CD4-positive, alpha-beta T cell (primary cell): ENCODE measurements at regions not wholly inside any gene's neighbourhood (a gene's known extent, or its start where the extent isn't known, plus 50 kb on each side); places are given as distances from the start of the nearest gene placed in this dataset.
"Not testable (repeated sequence)": the region's sequence is repeated elsewhere in the genome, so short reads cannot be mapped to it uniquely, and the experiment has no call there.

Experiments used
- ATAC-seq: fragments of 200-7000 bp; cut with Tn5 transposase; one replicate; pipeline ENCODE4 v1.10.0; 2022; ENCODE audit warnings: mild to moderate bottlenecking; ENCODE audit not compliant: poor library complexity
- CTCF ChIA-PET: fragments of 350-600 bp; sonication (Branson Sonifier 250); formaldehyde crosslinking; loops from one replicate; lab custom pipeline; 2021; ENCODE audit warnings: antibody characterized with exemption, inconsistent platforms; lab: Charles Lee
- POLR2A ChIA-PET: fragments of 350-600 bp; sonication (Branson Sonifier 250); formaldehyde crosslinking; loops from one replicate; lab custom pipeline; 2021; ENCODE audit warnings: antibody characterized with exemption, inconsistent platforms; lab: Charles Lee
- DNase-seq, 14 experiments: peaks; one replicate each; pipeline ENCODE4 v3.0.0-alpha.2; 2013 to 2020; ENCODE audit warnings: mixed read lengths in 2 of 14
- H3K27ac ChIP-seq, 2 donors: one replicate each; pipeline versions ENCODE4 v1.5.1 to v1.7.0; 2013; ENCODE audit warnings: low read length in 2 of 2, low read depth in 1 of 2, mild to moderate bottlenecking in 1 of 2
- H3K27me3 ChIP-seq, 2 experiments: 1 replicate in 1 of 2; 2 replicates in 1 of 2; pipeline versions ENCODE4 v1.6.1 to v1.7.0; 2013; ENCODE audit warnings: low read length in 2 of 2, control low read depth in 1 of 2, mild to moderate bottlenecking in 1 of 2, moderate library complexity in 1 of 2; ENCODE audit not compliant: insufficient read depth in 2 of 2, control insufficient read depth in 1 of 2
- H3K36me3 ChIP-seq: one replicate; pipeline ENCODE4 v1.6.1; 2013; ENCODE audit warnings: low read length, control low read depth; ENCODE audit not compliant: insufficient read depth
- H3K4me1 ChIP-seq: one replicate; pipeline ENCODE4 v1.6.1; 2013; ENCODE audit warnings: low read length, control low read depth; ENCODE audit not compliant: insufficient read depth
- H3K4me3 ChIP-seq: one replicate; pipeline ENCODE4 v1.5.1; 2013; ENCODE audit warnings: mild to moderate bottlenecking, low read length, moderate library complexity
- H3K9me3 ChIP-seq, 2 experiments: 1 replicate in 1 of 2; 2 replicates in 1 of 2; pipeline versions ENCODE4 v1.6.1 to v1.7.0; 2013; ENCODE audit warnings: low read length in 2 of 2, mild to moderate bottlenecking in 2 of 2, control low read depth in 1 of 2, moderate library complexity in 1 of 2; ENCODE audit not compliant: control insufficient read depth in 1 of 2, insufficient read depth in 1 of 2
- H3K27ac Mint-ChIP-seq: one replicate; pipeline ENCODE4 v1.8.0; 2020; ENCODE audit warnings: mixed read lengths
- H3K27me3 Mint-ChIP-seq: one replicate; pipeline ENCODE4 v1.8.0; 2021; ENCODE audit warnings: mixed read lengths
- H3K36me3 Mint-ChIP-seq: one replicate; pipeline ENCODE4 v1.8.0; 2021; ENCODE audit warnings: low read depth, mixed read lengths
- H3K4me1 Mint-ChIP-seq: one replicate; pipeline ENCODE4 v1.8.0; 2021; ENCODE audit warnings: low read depth, mixed read lengths
- H3K4me3 Mint-ChIP-seq: one replicate; pipeline ENCODE4 v1.8.0; 2020; ENCODE audit warnings: mild to moderate bottlenecking, mixed read lengths
- H3K9me3 Mint-ChIP-seq: one replicate; pipeline ENCODE4 v1.8.0; 2020; ENCODE audit warnings: mixed read lengths
- CTCF ChIP-seq: fragments of 200-600 bp; IDR thresholded peaks from one replicate; pipeline ENCODE4 v1.8.0; 2022; ENCODE audit warnings: antibody characterized with exemption, mild to moderate bottlenecking
- intact Hi-C, 2 experiments: fragments of 100-400 bp; cut with DNase I in 1 of 2; cut with micrococcal nuclease in 1 of 2; formaldehyde crosslinking; loops; one replicate each; pipeline versions ENCODE4 v1.15.1 to v1.9.0; 2023 to 2025; cut with DNase I, micrococcal nuclease

- H3K4me1 Mint-ChIP-seq: no peaks in the 10 kb centered on the region
- ChIA-PET CTCF (no interaction called here), POLR2A (no interaction called here)
- peaks cover 5% of the 10 kb centered on the region for H3K9me3 Mint-ChIP-seq
- H3K27ac Mint-ChIP-seq: no peak overlapping the region
- no peaks in the 10 kb centered on the region for H3K27me3 Mint-ChIP-seq
- no peaks in the 10 kb centered on the region for H3K4me1 ChIP-seq
- H3K4me3 ChIP-seq: no peak overlapping the region
- DNase-seq (no peak), ATAC-seq (no peak)
- H3K4me3 Mint-ChIP-seq: no peak overlapping the region
- intact Hi-C loops: no loop called here
- H3K9me3 ChIP-seq: no peaks in the 10 kb centered on the region
- H3K27ac ChIP-seq: no peak overlapping the region
- no peaks in the 10 kb centered on the region for H3K36me3 Mint-ChIP-seq
- H3K36me3 ChIP-seq: no peaks in the 10 kb centered on the region
- H3K27me3 ChIP-seq: no peaks in the 10 kb centered on the region
- TF ChIP-seq CTCF: no peak
Observed at GRCh38 chr9:115888131-115888530, 265.5 kb upstream of the PAPPA start.

- Histone ChIP-seq H3K36me3 (no peaks in the 10 kb centered on the region), H3K9me3 (no peaks in the 10 kb centered on the region), H3K27ac (no peak overlapping the region), H3K4me1 (no peaks in the 10 kb centered on the region), H3K27me3 (no peaks in the 10 kb centered on the region), H3K4me3 (no peak overlapping the region)
- CTCF ChIA-PET: no interaction called here
- DNase-seq (no peak), ATAC-seq (no peak)
- no peak for TF ChIP-seq CTCF
- Mint-ChIP-seq H3K27me3 (no peaks in the 10 kb centered on the region), H3K4me1 (no peaks in the 10 kb centered on the region), H3K4me3 (no peak overlapping the region), H3K9me3 (peaks cover 5% of the 10 kb centered on the region), H3K36me3 (no peaks in the 10 kb centered on the region), H3K27ac (no peak overlapping the region)
- POLR2A ChIA-PET: interaction anchor here (1.0 kb wide), 1 partner anchor 11 kb away, joined by 3 read pairs; no protein-coding TSS in a partner anchor
- intact Hi-C loops: no loop called here
Observed at GRCh38 chr9:115891929-115892328, 261.7 kb upstream of the PAPPA start.

GRCh38 chr9:115898478-115898877 is 255.1 kb upstream of the PAPPA start:
- not testable (repeated sequence) for H3K36me3 ChIP-seq, H3K27ac Mint-ChIP-seq, H3K9me3 Mint-ChIP-seq

GRCh38 chr9:115900698-115901097 is 252.9 kb upstream of the PAPPA start:
- no peak overlapping the region for H3K27ac Mint-ChIP-seq
- intact Hi-C loops: no loop called here
- Histone ChIP-seq H3K36me3 (no peaks in the 10 kb centered on the region), H3K27ac (no peak overlapping the region), H3K4me1 (no peaks in the 10 kb centered on the region), H3K9me3 (no peaks in the 10 kb centered on the region), H3K27me3 (no peaks in the 10 kb centered on the region), H3K4me3 (no peak overlapping the region)
- H3K4me1 Mint-ChIP-seq: no peaks in the 10 kb centered on the region
- H3K4me3 Mint-ChIP-seq: no peak overlapping the region
- ChIA-PET POLR2A (no interaction called here), CTCF (no interaction called here)
- no peak for TF ChIP-seq CTCF
- H3K36me3 Mint-ChIP-seq: no peaks in the 10 kb centered on the region
- DNase-seq (no peak), ATAC-seq (no peak)
- H3K27me3 Mint-ChIP-seq: no peaks in the 10 kb centered on the region
- H3K9me3 Mint-ChIP-seq: no peaks in the 10 kb centered on the region

More at GRCh38 chr9:115898478-115898877, 255.1 kb upstream of the PAPPA start:
- H3K4me3 Mint-ChIP-seq, POLR2A ChIA-PET, H3K4me1 Mint-ChIP-seq, H3K27me3 Mint-ChIP-seq, H3K9me3 ChIP-seq, H3K4me1 ChIP-seq, H3K27me3 ChIP-seq, intact Hi-C loops, H3K36me3 Mint-ChIP-seq, ATAC-seq, H3K4me3 ChIP-seq, CTCF ChIA-PET, DNase-seq, H3K27ac ChIP-seq: not testable (repeated sequence)
